ENCODE measurements at regions not wholly inside any gene's neighbourhood (a gene's known extent, or its start where the extent isn't known, plus 50 kb on each side); places are given as distances from the start of the nearest gene placed in this dataset.
"Not testable (repeated sequence)": the region's sequence is repeated elsewhere in the genome, so short reads cannot be mapped to it uniquely, and the experiment has no call there.

GRCh38 chr6:93917216-93917615 is 497.9 kb upstream of the EPHA7 start:
- no peak for DNase-seq

DNA sequence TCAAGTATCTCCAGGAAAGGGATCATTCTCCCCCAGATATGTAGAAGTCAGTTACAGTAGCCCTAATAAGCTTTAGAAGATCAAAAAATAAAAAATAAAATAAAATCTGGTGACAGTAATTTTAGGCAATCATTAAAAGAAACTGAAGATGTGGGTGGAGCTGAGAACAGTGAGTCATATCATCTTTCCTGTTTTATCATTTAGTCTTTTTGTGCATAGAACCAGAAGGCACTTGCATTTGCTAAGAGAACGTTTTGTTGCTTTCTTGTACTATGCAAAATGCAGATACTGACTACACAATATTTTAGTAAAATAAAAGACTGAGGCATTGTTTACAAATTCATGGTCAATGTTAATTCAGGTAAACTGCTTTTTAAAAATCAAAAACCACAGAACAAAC is 497.4 kb upstream of the EPHA7 start:
- DNase-seq: no peak

DNA sequence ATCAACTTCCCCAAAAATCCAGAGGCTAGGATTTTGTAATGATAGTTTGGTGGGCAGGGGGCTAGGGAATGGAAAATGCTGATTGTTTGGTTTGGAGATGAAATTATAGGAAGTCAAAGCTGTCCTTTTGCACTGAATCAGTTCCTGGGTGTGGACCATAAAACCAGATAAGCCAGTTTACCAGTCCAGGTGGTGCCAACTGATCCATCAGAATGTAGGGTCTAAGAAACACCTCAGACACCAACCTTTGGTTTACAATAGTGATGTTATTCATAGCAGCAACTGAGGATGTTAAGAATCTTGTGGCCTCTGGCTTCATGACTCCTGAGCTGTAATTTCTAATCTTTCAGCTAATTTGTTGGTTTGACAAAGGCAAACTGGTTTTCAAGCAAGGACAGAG is 496.6 kb upstream of the EPHA7 start:
- DNase-seq: no peak

DNA sequence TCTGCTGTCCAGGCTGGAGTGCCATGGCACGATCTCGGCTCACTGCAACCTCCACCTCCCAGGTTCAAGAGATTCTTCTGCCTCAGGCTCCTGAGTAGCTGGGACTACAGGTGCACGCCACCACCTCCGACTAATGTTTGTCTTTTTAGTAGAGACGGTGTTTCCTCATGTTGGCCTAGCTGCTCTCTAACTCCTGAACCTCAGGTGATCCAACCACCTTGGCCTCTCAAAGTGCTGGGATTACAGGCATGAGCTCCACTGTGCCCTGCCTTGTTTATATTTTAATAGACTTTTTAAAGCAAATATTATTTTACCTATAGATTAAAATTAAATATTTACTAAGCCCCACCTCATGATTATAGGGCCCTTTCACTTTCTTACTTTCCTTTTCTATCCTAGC is 483.2 kb upstream of the EPHA7 start:
- no peak for DNase-seq

DNA sequence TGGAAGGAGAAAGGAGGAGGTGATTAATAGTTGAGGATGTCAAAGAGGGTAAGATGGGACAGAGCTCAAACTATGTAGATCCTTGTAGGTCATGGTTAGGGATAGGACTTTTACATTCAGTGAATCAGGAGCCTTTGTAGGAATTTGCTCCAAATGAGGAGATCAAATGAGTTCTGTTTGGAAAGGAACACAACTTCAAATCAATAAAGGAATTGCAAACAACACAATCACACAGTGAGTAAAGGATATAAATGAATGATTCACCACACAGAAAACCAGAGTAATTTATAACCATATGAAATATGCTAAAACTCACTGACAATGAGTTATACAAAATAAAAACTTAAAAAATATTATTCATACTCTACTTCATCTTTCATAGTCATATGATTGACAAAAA is 480.8 kb upstream of the EPHA7 start:
- DNase-seq: no peak

- no peak for DNase-seq
Observed at GRCh38 chr6:93896081-93896480, 476.7 kb upstream of the EPHA7 start.

GRCh38 chr6:93894521-93894920 is 475.2 kb upstream of the EPHA7 start:
- no peak for DNase-seq

- no peak for DNase-seq
Observed at GRCh38 chr6:93889713-93890112, 470.4 kb upstream of the EPHA7 start.

GRCh38 chr6:93886416-93886815 is 467.1 kb upstream of the EPHA7 start:
- no peak for DNase-seq

DNA sequence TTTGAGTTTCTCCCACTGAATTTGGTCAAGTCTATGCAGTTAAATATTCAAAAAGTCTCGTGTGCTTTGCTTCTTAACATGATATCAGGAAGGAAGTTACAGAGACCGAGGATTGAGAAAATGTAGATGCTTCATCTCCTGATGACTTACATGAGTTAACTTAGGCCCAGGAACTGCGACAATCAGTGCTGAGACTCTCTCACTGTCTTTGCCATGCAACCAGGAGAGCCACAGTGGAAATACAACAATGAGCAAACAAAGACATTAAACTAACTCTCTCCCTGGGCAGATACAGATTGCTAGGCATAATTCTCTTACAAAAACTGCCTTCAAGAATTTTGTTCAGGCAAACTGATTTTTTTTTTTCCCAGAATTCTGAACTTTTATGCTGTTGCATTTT is 440.6 kb upstream of the EPHA7 start:
- no peak for DNase-seq

DNA sequence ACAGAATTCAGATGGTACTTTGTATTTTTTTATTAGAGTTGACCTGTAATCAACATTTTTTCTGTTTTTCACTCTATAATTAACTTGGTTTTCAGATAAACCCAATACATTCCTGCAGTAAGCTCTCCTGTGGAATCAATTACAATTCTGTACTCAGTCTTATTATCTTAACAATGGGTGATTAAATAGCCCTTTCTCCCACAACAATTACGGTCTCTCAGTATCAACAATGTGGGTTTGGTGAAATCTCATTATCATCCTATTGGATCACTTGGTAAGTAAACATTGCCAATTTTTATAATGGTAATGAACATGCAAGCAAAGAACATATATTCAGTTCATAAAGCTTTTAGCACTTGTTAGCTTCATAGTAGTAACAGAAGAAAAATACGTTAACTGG is 438.9 kb upstream of the EPHA7 start:
- DNase-seq: no peak

- no peak for DNase-seq
Observed at GRCh38 chr6:93849857-93850256, 430.5 kb upstream of the EPHA7 start.

DNA sequence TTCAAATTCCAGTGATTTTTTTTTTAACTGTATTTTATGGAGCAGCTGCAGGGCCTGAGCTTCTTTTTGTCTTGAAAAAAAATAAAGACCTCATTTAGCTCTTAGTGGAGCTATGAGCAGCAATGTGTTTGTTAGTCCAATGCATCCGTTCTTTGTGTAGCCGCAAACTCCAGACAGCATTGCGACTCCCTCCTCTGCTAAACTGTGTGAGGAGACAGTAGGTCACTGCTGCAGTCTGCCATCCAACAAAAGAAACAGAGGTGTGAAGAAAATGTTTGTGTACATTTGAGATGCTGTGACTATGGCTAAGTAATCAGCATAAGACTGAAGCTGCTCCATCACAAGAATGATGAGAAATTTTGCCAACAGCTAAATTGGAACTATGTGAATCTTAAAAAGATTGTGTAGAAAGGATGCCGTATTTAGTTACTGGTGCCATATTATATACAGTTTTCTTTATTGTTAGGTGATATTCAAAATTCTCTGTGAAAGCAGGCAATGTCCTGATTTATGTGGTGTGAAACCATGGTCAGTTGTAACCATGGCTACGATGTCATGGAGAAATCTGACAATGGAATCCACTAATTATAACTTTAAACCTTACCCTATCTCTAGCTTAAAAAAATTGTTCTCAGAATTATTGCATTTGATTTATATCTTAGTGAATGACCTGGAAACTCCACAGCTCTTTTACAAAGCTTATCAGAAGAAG is 428.8 kb upstream of the EPHA7 start:
- DNase-seq: no peak

DNA sequence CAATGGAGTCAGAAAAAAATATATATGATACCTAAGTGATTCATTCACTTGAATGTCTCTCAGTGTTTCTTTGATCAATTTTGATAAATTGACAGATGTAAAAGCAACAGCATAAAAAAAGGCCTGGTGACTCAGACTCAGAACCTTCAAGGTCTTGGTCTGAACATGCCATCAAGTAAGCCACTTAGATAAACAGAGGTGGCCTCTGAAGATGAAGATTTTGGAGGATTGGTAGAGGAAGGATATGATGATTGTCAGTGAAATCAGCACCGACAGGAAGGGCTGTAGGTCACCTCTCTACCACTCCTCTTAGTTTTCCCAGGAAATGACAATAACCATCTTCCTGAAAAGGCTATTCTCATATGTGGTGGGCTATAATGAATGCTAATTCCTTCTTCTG is 422.8 kb upstream of the EPHA7 start:
- DNase-seq: no peak

DNA sequence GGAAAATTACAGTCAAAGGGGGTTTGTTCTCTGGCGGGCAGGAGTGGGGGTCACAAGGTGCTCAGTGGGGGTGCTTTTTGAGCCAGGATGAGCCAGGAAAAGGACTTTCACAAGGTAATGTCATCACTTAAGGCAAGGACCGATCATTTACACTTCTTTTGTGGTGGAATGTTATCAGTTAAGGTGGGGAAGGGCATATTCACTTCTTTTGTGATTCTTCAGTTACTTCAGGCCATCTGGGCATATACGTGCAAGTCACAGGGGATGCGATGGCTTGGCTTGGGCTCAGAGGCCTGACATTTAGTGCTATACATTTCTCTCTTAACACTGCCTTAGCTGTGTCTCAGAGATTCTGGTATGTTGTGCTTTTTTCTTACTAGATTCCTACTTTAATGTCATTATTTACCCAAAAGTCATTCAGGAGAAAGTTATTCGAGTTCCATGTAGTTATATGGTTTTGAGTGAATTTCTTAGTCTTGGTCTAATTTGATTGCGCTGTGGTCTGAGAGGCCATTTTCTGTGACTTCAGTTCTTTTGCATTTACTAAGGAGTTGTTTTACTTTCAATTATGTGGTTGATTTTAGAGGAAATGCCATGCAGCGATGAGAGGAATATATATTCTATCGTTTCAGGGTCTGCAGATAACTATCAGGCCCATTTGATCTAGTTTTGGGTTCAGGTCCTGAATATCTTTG is 416.2 kb upstream of the EPHA7 start:
- DNase-seq: not testable (repeated sequence)

- not testable (repeated sequence) for DNase-seq
Observed at GRCh38 chr6:93835026-93835425, 415.7 kb upstream of the EPHA7 start.

GRCh38 chr6:93833326-93833725 is 414.0 kb upstream of the EPHA7 start:
- DNase-seq: not testable (repeated sequence)

DNA sequence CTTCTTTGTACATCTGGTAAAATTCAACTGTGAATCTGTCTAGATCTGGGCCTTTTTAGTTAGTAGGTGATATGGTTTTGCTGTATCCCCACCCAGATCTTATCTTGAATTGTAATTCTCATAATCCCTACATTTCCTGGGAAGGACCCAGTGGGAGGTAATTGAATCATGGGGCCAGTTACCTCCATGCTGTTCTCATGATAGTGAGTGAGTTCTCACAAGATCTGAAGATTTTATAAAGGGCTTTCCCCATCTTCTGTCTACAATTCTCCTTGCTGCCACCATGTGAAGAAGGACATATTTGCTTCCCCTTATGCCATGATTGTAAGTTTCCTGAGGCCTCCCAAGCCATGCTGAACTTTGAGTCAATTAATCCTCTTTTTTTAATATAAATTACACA is 410.4 kb upstream of the EPHA7 start:
- not testable (repeated sequence) for DNase-seq

- DNase-seq: no peak
Observed at GRCh38 chr6:93829009-93829408, 409.6 kb upstream of the EPHA7 start.

DNA sequence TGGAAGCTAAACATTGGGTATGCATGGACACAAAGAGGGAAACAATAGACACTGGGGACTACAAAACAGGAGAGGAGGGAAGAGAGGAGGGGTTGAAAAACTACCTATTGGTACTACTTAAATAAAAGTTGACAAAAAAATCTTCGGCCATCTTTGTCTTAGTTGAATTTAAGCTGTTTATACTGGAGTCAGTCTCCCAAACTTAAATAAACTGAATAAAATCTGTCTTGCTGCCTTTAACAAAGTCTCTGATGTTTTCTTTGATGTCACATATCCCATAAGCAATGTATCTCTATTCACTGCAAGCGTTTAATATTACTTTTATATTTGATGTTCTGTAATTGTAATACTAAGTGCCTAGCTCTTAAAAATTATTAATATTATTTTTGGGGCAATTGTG is 409.2 kb upstream of the EPHA7 start:
- no peak for DNase-seq

GRCh38 chr6:93827728-93828127 is 408.4 kb upstream of the EPHA7 start:
- no peak for DNase-seq

- no peak for DNase-seq
Observed at GRCh38 chr6:93825950-93826349, 406.6 kb upstream of the EPHA7 start.

DNA sequence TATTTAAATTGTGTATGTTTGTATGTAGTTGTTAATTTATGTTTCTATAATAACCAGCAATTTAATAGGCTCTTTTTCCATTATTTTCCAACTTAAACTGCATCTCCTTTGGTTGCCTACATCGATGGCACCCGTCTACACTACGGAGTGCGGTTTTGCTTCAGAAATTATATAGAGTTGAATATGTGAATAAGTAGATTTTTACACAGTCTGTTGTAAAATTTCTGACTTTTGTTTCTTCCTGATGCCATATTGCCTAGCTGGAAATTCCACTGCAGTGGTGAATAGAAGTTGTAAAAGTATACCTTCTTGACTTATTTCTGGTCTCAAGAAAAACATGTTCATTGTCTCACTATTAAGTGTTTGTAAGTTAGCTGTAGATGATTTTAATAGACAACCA is 404.1 kb upstream of the EPHA7 start:
- DNase-seq: no peak

GRCh38 chr6:93822434-93823265 is 403.3 kb upstream of the EPHA7 start:
- no peak for DNase-seq
